ENCODE measurements at regions not wholly inside any gene's neighbourhood (a gene's known extent, or its start where the extent isn't known, plus 50 kb on each side); places are given as distances from the start of the nearest gene placed in this dataset.

- TF ChIP-seq POLR2A (IDR thresholded peaks at IDR 0.05) (no peak), POLR2AphosphoS5 (IDR thresholded peaks at IDR 0.05) (no peak), CTCF (IDR thresholded peaks at IDR 0.05 in 8 of 11, conservative IDR thresholded peaks at IDR 0.05 in 3 of 11) (no peak)
Observed at GRCh38 chr1:18045203-18045602, 62.4 kb upstream of the IGSF21 start.

Data from spleen (tissue), 7 donors.